Astrocyte (in vitro differentiated cells and primary cell): ENCODE measurements at regions not wholly inside any gene's neighbourhood (a gene's known extent, or its start where the extent isn't known, plus 50 kb on each side); places are given as distances from the start of the nearest gene placed in this dataset.

ENCODE experiments used
- CTCF ChIP-seq: IDR thresholded peaks from 2 replicates; pipeline ENCODE4 v1.5.1; 2011; ENCODE audit warnings: low read depth, mild to moderate bottlenecking, inconsistent platforms, low read length, moderate library complexity; ENCODE audit not compliant: insufficient read depth
- EZH2 ChIP-seq: IDR thresholded peaks from 2 replicates; pipeline ENCODE4 v1.6.1; 2012; ENCODE audit warnings: mild to moderate bottlenecking, low read length, inconsistent platforms; ENCODE audit not compliant: insufficient read depth

DNA sequence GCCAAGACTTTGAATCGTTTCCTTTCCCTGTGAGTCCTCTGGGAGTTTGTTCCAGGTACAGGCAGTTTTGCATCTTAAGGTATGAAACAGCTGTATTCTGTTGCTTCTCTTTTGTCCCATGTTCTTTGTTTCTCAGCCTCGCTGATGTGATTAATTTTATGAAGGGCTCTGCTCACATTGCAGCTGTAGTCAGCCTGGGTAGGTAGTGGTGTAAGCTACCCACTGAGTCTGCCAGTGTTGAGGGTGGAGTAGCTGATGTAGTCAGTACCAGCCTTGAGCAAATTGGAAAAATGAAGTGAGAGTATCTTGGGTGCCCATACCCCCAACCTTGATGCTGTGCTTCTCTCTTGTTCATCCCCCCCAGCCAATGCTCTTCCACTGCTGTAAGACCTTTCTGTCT, 139.6 kb upstream of the SMIM31 start:
- TF ChIP-seq CTCF: no peak
- TF ChIP-seq EZH2: no peak
